ENCODE measurements at regions not wholly inside any gene's neighbourhood (a gene's known extent, or its start where the extent isn't known, plus 50 kb on each side); places are given as distances from the start of the nearest gene placed in this dataset.

DNA sequence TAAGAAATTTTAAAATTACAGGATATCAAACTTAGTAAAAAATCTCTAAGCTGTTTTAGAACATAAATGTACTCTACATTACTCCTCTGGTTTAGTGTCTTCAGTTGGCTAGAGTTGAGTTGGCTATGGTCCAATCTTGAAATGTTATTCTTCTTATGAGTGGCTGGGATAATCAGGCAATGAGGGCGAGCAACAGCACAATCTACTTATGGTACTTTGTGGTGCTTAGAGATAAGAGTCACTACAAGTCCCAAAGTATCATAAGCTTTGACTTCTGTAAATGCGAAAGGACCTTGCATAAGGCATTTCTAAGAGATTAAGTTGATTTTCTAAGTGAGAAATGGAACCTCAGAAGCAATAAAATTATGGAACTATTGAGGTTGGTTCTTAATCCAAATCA, 361.7 kb downstream of the GPD2 start:
- Histone ChIP-seq H3K9me2 (ENCODE audit: insufficient read depth) (no peaks in the 10 kb centered on the region), H3K36me3 (ENCODE audit: insufficient read depth) (no peaks in the 10 kb centered on the region), H2AFZ (no peak overlapping the region), H3K27me3 (ENCODE audit: insufficient read depth) (no peaks in the 10 kb centered on the region), H3K79me2 (replicated peaks; ENCODE audit: insufficient read depth) (no peaks in the 10 kb centered on the region), H3K4me2 (no peak overlapping the region), H4K20me1 (replicated peaks; ENCODE audit: insufficient read depth) (no peaks in the 10 kb centered on the region), H3K4me1 (ENCODE audit: insufficient read depth) (peaks cover 38% of the 10 kb centered on the region), H3K4me3 (no peak overlapping the region), H3K27ac (ENCODE audit: low read depth) (no peak overlapping the region), H3F3A (replicated peaks; ENCODE audit: low read depth) (no peaks in the 10 kb centered on the region)
- H3K4me1 Mint-ChIP-seq: peaks cover 35% of the 10 kb centered on the region
- H3K27ac Mint-ChIP-seq: no peak overlapping the region; the same call in 1 of the 2 replicates
- H3K27me3 Mint-ChIP-seq (ENCODE audit: insufficient read depth, low read depth, poor library complexity): no peaks in the 10 kb centered on the region
- H3K36me3 Mint-ChIP-seq (ENCODE audit: low read depth): no peaks in the 10 kb centered on the region
- H3K4me3 Mint-ChIP-seq: no peak overlapping the region
- DNase-seq (ENCODE audit: low spot score) (no peak), ATAC-seq (no peak)
- no peak for TF ChIP-seq JUNB (IDR thresholded peaks at IDR 0.05; ENCODE audit: unreplicated experiment)
- no peaks in the 10 kb centered on the region for H3K9me3 Mint-ChIP-seq

DNA sequence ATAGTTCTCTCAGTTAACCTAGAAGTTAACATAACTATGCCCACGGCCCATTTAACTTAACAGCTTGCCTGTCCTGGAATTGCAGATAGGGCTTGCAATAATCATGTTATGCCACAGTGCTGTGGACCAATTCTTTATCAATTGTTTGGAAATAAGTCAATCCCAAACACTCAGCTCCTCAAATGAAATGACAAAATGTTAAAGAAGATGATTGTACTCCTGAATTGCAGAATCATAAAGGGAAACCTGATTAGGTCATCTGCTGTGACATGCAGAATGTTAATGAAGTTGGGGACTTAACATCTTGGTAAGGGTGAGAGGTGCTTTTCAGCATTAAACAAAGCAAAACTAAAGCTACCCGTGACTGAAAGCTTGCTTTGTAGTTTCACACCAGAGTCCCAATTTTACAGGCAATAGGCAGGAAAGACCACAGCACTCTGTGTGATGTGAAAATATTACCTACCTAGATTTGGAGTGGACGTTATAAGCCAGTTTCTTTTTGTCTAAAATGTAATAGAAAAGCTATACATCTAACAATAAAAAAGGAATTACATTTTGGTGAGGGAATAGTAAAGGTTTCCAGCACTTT, 364.0 kb downstream of the GPD2 start:
- H3K4me3 ChIP-seq: peak overlapping the region; percentile 18
- peak overlapping the region; percentile 93 for H3K27ac Mint-ChIP-seq
- peak; percentile 80 for ATAC-seq
- TF ChIP-seq STAT1 (IDR thresholded peaks at IDR 0.05; ENCODE audit: unreplicated experiment) (no peak), POLR2AphosphoS5 (IDR thresholded peaks at IDR 0.05; ENCODE audit: low read depth) (no peak), ZNF331 (CRISPR knock-in tag; IDR thresholded peaks at IDR 0.05; ENCODE audit: low read depth) (no peak), ZNF114 (CRISPR knock-in tag; IDR thresholded peaks at IDR 0.05) (no peak), JUNB (IDR thresholded peaks at IDR 0.05; ENCODE audit: unreplicated experiment) (no peak), NANOG (IDR thresholded peaks at IDR 0.05; ENCODE audit: borderline replicate concordance) (peak; percentile 50), EZH2 (IDR thresholded peaks at IDR 0.05; ENCODE audit: low read depth, unreplicated experiment) (no peak), CREB1 (CRISPR knock-in tag; IDR thresholded peaks at IDR 0.05; ENCODE audit: low read depth) (no peak)
- TF ChIP-seq, protein P1, sequence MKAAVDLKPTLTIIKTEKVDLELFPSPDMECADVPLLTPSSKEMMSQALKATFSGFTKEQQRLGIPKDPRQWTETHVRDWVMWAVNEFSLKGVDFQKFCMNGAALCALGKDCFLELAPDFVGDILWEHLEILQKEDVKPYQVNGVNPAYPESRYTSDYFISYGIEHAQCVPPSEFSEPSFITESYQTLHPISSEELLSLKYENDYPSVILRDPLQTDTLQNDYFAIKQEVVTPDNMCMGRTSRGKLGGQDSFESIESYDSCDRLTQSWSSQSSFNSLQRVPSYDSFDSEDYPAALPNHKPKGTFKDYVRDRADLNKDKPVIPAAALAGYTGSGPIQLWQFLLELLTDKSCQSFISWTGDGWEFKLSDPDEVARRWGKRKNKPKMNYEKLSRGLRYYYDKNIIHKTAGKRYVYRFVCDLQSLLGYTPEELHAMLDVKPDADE (IDR thresholded peaks at IDR 0.05): no peak
- TF ChIP-seq, protein P2, sequence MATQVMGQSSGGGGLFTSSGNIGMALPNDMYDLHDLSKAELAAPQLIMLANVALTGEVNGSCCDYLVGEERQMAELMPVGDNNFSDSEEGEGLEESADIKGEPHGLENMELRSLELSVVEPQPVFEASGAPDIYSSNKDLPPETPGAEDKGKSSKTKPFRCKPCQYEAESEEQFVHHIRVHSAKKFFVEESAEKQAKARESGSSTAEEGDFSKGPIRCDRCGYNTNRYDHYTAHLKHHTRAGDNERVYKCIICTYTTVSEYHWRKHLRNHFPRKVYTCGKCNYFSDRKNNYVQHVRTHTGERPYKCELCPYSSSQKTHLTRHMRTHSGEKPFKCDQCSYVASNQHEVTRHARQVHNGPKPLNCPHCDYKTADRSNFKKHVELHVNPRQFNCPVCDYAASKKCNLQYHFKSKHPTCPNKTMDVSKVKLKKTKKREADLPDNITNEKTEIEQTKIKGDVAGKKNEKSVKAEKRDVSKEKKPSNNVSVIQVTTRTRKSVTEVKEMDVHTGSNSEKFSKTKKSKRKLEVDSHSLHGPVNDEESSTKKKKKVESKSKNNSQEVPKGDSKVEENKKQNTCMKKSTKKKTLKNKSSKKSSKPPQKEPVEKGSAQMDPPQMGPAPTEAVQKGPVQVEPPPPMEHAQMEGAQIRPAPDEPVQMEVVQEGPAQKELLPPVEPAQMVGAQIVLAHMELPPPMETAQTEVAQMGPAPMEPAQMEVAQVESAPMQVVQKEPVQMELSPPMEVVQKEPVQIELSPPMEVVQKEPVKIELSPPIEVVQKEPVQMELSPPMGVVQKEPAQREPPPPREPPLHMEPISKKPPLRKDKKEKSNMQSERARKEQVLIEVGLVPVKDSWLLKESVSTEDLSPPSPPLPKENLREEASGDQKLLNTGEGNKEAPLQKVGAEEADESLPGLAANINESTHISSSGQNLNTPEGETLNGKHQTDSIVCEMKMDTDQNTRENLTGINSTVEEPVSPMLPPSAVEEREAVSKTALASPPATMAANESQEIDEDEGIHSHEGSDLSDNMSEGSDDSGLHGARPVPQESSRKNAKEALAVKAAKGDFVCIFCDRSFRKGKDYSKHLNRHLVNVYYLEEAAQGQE (IDR thresholded peaks at IDR 0.05; ENCODE audit: unreplicated experiment): no peak
- TF ChIP-seq, protein P3, sequence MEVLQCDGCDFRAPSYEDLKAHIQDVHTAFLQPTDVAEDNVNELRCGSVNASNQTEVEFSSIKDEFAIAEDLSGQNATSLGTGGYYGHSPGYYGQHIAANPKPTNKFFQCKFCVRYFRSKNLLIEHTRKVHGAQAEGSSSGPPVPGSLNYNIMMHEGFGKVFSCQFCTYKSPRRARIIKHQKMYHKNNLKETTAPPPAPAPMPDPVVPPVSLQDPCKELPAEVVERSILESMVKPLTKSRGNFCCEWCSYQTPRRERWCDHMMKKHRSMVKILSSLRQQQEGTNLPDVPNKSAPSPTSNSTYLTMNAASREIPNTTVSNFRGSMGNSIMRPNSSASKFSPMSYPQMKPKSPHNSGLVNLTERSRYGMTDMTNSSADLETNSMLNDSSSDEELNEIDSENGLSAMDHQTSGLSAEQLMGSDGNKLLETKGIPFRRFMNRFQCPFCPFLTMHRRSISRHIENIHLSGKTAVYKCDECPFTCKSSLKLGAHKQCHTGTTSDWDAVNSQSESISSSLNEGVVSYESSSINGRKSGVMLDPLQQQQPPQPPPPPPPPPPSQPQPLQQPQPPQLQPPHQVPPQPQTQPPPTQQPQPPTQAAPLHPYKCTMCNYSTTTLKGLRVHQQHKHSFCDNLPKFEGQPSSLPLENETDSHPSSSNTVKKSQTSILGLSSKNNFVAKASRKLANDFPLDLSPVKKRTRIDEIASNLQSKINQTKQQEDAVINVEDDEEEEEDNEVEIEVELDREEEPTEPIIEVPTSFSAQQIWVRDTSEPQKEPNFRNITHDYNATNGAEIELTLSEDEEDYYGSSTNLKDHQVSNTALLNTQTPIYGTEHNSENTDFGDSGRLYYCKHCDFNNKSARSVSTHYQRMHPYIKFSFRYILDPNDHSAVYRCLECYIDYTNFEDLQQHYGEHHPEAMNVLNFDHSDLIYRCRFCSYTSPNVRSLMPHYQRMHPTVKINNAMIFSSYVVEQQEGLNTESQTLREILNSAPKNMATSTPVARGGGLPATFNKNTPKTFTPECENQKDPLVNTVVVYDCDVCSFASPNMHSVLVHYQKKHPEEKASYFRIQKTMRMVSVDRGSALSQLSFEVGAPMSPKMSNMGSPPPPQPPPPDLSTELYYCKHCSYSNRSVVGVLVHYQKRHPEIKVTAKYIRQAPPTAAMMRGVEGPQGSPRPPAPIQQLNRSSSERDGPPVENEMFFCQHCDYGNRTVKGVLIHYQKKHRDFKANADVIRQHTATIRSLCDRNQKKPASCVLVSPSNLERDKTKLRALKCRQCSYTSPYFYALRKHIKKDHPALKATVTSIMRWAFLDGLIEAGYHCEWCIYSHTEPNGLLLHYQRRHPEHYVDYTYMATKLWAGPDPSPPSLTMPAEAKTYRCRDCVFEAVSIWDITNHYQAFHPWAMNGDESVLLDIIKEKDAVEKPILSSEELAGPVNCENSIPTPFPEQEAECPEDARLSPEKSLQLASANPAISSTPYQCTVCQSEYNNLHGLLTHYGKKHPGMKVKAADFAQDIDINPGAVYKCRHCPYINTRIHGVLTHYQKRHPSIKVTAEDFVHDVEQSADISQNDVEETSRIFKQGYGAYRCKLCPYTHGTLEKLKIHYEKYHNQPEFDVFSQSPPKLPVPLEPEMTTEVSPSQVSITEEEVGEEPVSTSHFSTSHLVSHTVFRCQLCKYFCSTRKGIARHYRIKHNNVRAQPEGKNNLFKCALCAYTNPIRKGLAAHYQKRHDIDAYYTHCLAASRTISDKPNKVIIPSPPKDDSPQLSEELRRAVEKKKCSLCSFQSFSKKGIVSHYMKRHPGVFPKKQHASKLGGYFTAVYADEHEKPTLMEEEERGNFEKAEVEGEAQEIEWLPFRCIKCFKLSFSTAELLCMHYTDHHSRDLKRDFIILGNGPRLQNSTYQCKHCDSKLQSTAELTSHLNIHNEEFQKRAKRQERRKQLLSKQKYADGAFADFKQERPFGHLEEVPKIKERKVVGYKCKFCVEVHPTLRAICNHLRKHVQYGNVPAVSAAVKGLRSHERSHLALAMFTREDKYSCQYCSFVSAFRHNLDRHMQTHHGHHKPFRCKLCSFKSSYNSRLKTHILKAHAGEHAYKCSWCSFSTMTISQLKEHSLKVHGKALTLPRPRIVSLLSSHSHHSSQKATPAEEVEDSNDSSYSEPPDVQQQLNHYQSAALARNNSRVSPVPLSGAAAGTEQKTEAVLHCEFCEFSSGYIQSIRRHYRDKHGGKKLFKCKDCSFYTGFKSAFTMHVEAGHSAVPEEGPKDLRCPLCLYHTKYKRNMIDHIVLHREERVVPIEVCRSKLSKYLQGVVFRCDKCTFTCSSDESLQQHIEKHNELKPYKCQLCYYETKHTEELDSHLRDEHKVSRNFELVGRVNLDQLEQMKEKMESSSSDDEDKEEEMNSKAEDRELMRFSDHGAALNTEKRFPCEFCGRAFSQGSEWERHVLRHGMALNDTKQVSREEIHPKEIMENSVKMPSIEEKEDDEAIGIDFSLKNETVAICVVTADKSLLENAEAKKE (CRISPR knock-in tag; IDR thresholded peaks at IDR 0.05): 0 out of 2 replicates have a peak, but pooled peaks have one; percentile 8

More for the DNA sequence above, 364.0 kb downstream of the GPD2 start:
- peak overlapping the region; percentile 45 for H3K4me2 ChIP-seq
- H3K9me2 ChIP-seq (ENCODE audit: insufficient read depth): no peaks in the 10 kb centered on the region
- H3K27me3 Mint-ChIP-seq (ENCODE audit: insufficient read depth, low read depth, poor library complexity): peaks cover 9% of the 10 kb centered on the region
- H3K36me3 Mint-ChIP-seq (ENCODE audit: low read depth): no peaks in the 10 kb centered on the region
- no peak overlapping the region for H2AFZ ChIP-seq
- H3K79me2 ChIP-seq (replicated peaks; ENCODE audit: insufficient read depth): no peaks in the 10 kb centered on the region
- peak overlapping the region; percentile 48 for H3K27ac ChIP-seq (ENCODE audit: low read depth)
- peaks cover 38% of the 10 kb centered on the region for H3K4me1 ChIP-seq (ENCODE audit: insufficient read depth)
- no peaks in the 10 kb centered on the region for H3K27me3 ChIP-seq (ENCODE audit: insufficient read depth)
- peak overlapping the region; percentile 28; the same call in 2 of the 3 replicates for H3K4me3 Mint-ChIP-seq
- H3K36me3 ChIP-seq (ENCODE audit: insufficient read depth): no peaks in the 10 kb centered on the region
- H3F3A ChIP-seq (replicated peaks; ENCODE audit: low read depth): no peaks in the 10 kb centered on the region
- no peaks in the 10 kb centered on the region for H3K9me3 Mint-ChIP-seq
- peak; percentile 58 for DNase-seq (ENCODE audit: low spot score)
- peaks cover 45% of the 10 kb centered on the region for H3K4me1 Mint-ChIP-seq
- H4K20me1 ChIP-seq (replicated peaks; ENCODE audit: insufficient read depth): no peaks in the 10 kb centered on the region
